Esophagus muscularis mucosa (tissue), 4 donors: ENCODE measurements at regions not wholly inside any gene's neighbourhood (a gene's known extent, or its start where the extent isn't known, plus 50 kb on each side); places are given as distances from the start of the nearest gene placed in this dataset.

Source experiments
- DNase-seq: peaks from one replicate; pipeline ENCODE4 v3.0.0-alpha.2; 2017; ENCODE audit errors: extremely low spot score
- H3K27ac ChIP-seq, 4 donors: fragments of 200-600 bp; sonication (generic); replicated peaks in 1 of 4; 1 replicate in 3 of 4; 2 replicates in 1 of 4; pipeline ENCODE4 v1.5.1; 2016 to 2019; ENCODE audit warnings: mild to moderate bottlenecking in 1 of 4
- H3K27me3 ChIP-seq, 4 donors: fragments of 200-600 bp; sonication (generic); one replicate each; pipeline versions ENCODE4 v1.5.1 to v1.6.0; 2016 to 2019
- H3K36me3 ChIP-seq, 4 donors: fragments of 200-600 bp; sonication (generic); one replicate each; pipeline ENCODE4 v1.5.1; 2016 to 2019
- H3K4me1 ChIP-seq, 4 donors: fragments of 200-600 bp; sonication (generic); one replicate each; pipeline ENCODE4 v1.5.1; 2016 to 2019
- H3K4me3 ChIP-seq, 4 donors: fragments of 200-600 bp; sonication (generic); 1 replicate in 2 of 4; 2 replicates in 2 of 4; pipeline ENCODE4 v1.5.1; 2016 to 2019; ENCODE audit warnings: mild to moderate bottlenecking in 4 of 4, moderate library complexity in 1 of 4
- H3K9me3 ChIP-seq, 4 donors: fragments of 200-600 bp; sonication (generic); 1 replicate in 3 of 4; 2 replicates in 1 of 4; pipeline ENCODE4 v1.5.1; 2016 to 2019
- EP300 ChIP-seq: sonication (generic); formaldehyde crosslinking; IDR thresholded peaks from one replicate; pipeline ENCODE4 v1.6.1; 2017; ENCODE audit warnings: antibody characterized with exemption
- POLR2A ChIP-seq: fragments of 450-650 bp; IDR thresholded peaks from one replicate; pipeline ENCODE4 v1.6.1; 2017; ENCODE audit warnings: antibody characterized with exemption, moderate library complexity, mild to moderate bottlenecking, low read depth
- POLR2AphosphoS5 ChIP-seq, 2 donors: sonication (generic); formaldehyde crosslinking; IDR thresholded peaks; one replicate each; pipeline ENCODE4 v1.6.1; 2017; ENCODE audit warnings: antibody characterized with exemption in 2 of 2
- WGBS: methylation state at CpG from one replicate; pipeline ENCODE4 v1.1.5; 2018; 5-methylcytosine and 5-hydroxymethylcytosine counted together
- intact Hi-C: fragments of 100-400 bp; cut with DNase I; formaldehyde crosslinking; loops from one replicate; pipeline ENCODE4 v1.15.1; 2023
- TF ChIP-seq, protein P1 (sequence below), 3 experiments: fragments of 200-600 bp in 2 of 3; fragments of 450-650 bp in 1 of 3; sonication (generic) in 2 of 3; IDR thresholded peaks; one replicate each; pipeline ENCODE4 v1.5.1; 2017 to 2019; ENCODE audit warnings: antibody characterized with exemption in 3 of 3, mild to moderate bottlenecking in 2 of 3, moderate library complexity in 1 of 3

- Histone ChIP-seq H3K9me3 (no peaks in the 10 kb centered on the region), H3K36me3 (no peaks in the 10 kb centered on the region), H3K4me1 (peaks cover 0 to 5% (median 0%) of the 10 kb centered on the region in 4 donors), H3K27me3 (no peaks in the 10 kb centered on the region), H3K27ac (no peak overlapping the region), H3K4me3 (no peak overlapping the region)
- intact Hi-C loops: no loop called here
- 92% methylated on average over 9 of the region's 9 CpGs for WGBS
- no peak for TF ChIP-seq EP300
- no peak for TF ChIP-seq POLR2AphosphoS5 (IDR thresholded peaks at IDR 0.05)
- TF ChIP-seq, protein P1, sequence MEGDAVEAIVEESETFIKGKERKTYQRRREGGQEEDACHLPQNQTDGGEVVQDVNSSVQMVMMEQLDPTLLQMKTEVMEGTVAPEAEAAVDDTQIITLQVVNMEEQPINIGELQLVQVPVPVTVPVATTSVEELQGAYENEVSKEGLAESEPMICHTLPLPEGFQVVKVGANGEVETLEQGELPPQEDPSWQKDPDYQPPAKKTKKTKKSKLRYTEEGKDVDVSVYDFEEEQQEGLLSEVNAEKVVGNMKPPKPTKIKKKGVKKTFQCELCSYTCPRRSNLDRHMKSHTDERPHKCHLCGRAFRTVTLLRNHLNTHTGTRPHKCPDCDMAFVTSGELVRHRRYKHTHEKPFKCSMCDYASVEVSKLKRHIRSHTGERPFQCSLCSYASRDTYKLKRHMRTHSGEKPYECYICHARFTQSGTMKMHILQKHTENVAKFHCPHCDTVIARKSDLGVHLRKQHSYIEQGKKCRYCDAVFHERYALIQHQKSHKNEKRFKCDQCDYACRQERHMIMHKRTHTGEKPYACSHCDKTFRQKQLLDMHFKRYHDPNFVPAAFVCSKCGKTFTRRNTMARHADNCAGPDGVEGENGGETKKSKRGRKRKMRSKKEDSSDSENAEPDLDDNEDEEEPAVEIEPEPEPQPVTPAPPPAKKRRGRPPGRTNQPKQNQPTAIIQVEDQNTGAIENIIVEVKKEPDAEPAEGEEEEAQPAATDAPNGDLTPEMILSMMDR (IDR thresholded peaks at IDR 0.05): no peak
- TF ChIP-seq POLR2A: no peak
- DNase-seq: no peak
Observed at GRCh38 chr10:23999445-23999844, 209.5 kb upstream of the KIAA1217 start.

DNA sequence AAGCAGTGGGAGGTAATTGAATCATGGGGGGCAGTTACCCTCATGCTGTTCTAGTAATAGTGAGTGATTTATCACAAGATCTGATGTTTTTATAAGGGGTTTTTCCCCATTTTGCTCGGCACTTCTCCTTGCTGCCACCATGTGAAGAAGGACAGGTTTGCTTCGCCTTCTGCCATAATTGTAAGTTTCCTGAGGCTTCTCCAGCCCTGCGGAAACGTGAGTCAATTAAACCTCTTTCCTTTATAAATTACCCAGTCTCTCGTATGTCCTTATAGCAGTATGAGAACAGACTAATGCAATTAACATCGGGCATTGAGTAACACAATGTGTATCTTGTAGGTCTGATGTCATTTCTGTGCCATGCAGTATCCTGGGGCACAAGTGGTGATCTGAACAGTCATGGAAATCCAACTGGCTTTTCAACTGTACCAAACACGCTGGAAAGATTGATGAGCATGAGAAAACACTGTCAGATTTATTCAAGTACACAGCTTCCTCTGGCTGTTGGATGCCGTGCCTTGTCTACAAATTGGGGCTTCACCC is 208.6 kb upstream of the KIAA1217 start:
- DNase-seq: no peak
- H3K9me3 ChIP-seq: no peaks in the 10 kb centered on the region
- H3K4me1 ChIP-seq: no peaks in the 10 kb centered on the region
- H3K4me3 ChIP-seq: no peak overlapping the region
- TF ChIP-seq POLR2A: no peak
- TF ChIP-seq, protein P1 (IDR thresholded peaks at IDR 0.05): no peak
- no peak for TF ChIP-seq EP300
- no peak for TF ChIP-seq POLR2AphosphoS5 (IDR thresholded peaks at IDR 0.05)
- no peaks in the 10 kb centered on the region for H3K27me3 ChIP-seq
- intact Hi-C loops: no loop called here
- 87% methylated on average over 8 of the region's 8 CpGs for WGBS
- no peak overlapping the region for H3K27ac ChIP-seq
- H3K36me3 ChIP-seq: no peaks in the 10 kb centered on the region

DNA sequence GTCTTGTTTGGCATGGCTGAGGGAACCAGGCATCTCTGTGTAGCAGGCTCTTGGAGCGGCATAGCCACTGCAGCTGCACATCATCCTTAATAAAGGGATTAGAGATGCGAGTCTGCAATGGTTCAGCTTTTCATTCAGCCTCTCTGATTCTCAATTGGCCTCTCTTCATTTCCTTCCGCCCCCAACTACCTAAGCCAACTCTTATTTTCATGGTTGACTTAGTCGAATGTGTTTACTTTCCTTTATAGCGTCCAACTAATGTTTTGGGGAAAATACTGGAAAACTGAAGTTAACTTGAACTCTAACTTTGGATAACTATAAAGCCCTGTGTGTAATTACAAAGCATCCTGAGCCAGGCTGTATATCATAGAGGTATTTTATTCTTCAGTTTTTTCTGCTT is 202.2 kb upstream of the KIAA1217 start:
- H3K4me1 ChIP-seq: peaks cover 0 to 9% (median 7%) of the 10 kb centered on the region in 4 donors
- DNase-seq: no peak
- TF ChIP-seq, protein P1 (IDR thresholded peaks at IDR 0.05): no peak
- TF ChIP-seq POLR2A (no peak), POLR2AphosphoS5 (IDR thresholded peaks at IDR 0.05) (no peak), EP300 (no peak)
- intact Hi-C loops: no loop called here
- no peaks in the 10 kb centered on the region for H3K9me3 ChIP-seq
- no peaks in the 10 kb centered on the region for H3K27me3 ChIP-seq
- no peak overlapping the region for H3K4me3 ChIP-seq
- no peaks in the 10 kb centered on the region for H3K36me3 ChIP-seq
- H3K27ac ChIP-seq: no peak overlapping the region
- 84% methylated on average over 5 of the region's 5 CpGs for WGBS

DNA sequence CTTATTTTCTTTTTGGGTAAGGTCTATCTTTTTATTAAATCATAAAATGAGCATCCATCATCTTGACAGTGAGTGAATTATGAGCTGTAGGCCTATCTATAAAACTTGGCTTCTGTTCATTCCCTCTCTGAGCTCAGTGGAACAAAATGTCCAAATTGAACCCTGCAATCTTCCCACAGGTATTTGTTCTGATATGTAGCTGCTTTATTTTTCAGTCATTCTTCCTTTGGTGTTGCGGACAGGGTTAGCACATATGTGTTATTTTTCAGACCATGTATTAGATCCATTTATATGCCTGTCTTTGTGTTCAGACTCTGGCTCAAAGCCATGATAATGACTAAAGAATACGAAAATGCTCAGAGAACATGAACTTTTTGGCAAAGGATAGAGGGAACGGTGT is 201.6 kb upstream of the KIAA1217 start:
- Histone ChIP-seq H3K9me3 (no peaks in the 10 kb centered on the region), H3K4me1 (peaks cover 0 to 9% (median 7%) of the 10 kb centered on the region in 4 donors), H3K27ac (no peak overlapping the region), H3K4me3 (no peak overlapping the region), H3K27me3 (no peaks in the 10 kb centered on the region), H3K36me3 (no peaks in the 10 kb centered on the region)
- intact Hi-C loops: no loop called here
- TF ChIP-seq POLR2AphosphoS5 (IDR thresholded peaks at IDR 0.05): no peak
- no peak for TF ChIP-seq EP300
- TF ChIP-seq, protein P1 (IDR thresholded peaks at IDR 0.05): no peak
- no peak for TF ChIP-seq POLR2A
- WGBS: 72% methylated on average over 3 of the region's 3 CpGs
- DNase-seq: no peak
